ENCODE measurements at regions not wholly inside any gene's neighbourhood (a gene's known extent, or its start where the extent isn't known, plus 50 kb on each side); places are given as distances from the start of the nearest gene placed in this dataset.
"Not testable (repeated sequence)": the region's sequence is repeated elsewhere in the genome, so short reads cannot be mapped to it uniquely, and the experiment has no call there.

GRCh38 chr1:198935306-198935921 lies 296.6 kb downstream of the PTPRC start:
- peak; percentile 80 for DNase-seq

- no peak for DNase-seq
Observed at GRCh38 chr1:198936371-198937083, 297.7 kb downstream of the PTPRC start.

GRCh38 chr1:198937231-198938031 lies 298.6 kb downstream of the PTPRC start:
- DNase-seq: peak; percentile 76

- no peak for DNase-seq
Observed at GRCh38 chr1:198939286-198939685, 300.4 kb downstream of the PTPRC start.

- no peak for DNase-seq
Observed at GRCh38 chr1:198939956-198940355, 301.1 kb downstream of the PTPRC start.

- no peak for DNase-seq
Observed at GRCh38 chr1:198942466-198942865, 303.6 kb downstream of the PTPRC start.

- no peak for DNase-seq
Observed at GRCh38 chr1:198943484-198944187, 304.8 kb downstream of the PTPRC start.

- DNase-seq: no peak
Observed at GRCh38 chr1:198947456-198947855, 308.6 kb downstream of the PTPRC start.

- DNase-seq: no peak
Observed at GRCh38 chr1:198948895-198949659, 310.2 kb downstream of the PTPRC start.

GRCh38 chr1:198950036-198950435 lies 311.2 kb downstream of the PTPRC start:
- DNase-seq: no peak

GRCh38 chr1:198955085-198955484 lies 316.2 kb downstream of the PTPRC start:
- DNase-seq: no peak

- no peak for DNase-seq
Observed at GRCh38 chr1:198957044-198957443, 318.2 kb downstream of the PTPRC start.

GRCh38 chr1:198959032-198959431 lies 320.2 kb downstream of the PTPRC start:
- no peak for DNase-seq

GRCh38 chr1:198959676-198960075 lies 320.8 kb downstream of the PTPRC start:
- DNase-seq: no peak

GRCh38 chr1:198963796-198964195 lies 325.0 kb downstream of the PTPRC start:
- not testable (repeated sequence) for DNase-seq

- DNase-seq: no peak
Observed at GRCh38 chr1:198966519-198966918, 327.7 kb downstream of the PTPRC start.

GRCh38 chr1:198967566-198967965 lies 328.7 kb downstream of the PTPRC start:
- DNase-seq: no peak

GRCh38 chr1:198968866-198969265 lies 330.0 kb downstream of the PTPRC start:
- DNase-seq: no peak

- DNase-seq: no peak
Observed at GRCh38 chr1:198969981-198970380, 331.1 kb downstream of the PTPRC start.

- no peak for DNase-seq
Observed at GRCh38 chr1:198970916-198971315, 332.1 kb downstream of the PTPRC start.

- no peak for DNase-seq
Observed at GRCh38 chr1:198977909-198978308, 339.1 kb downstream of the PTPRC start.

GRCh38 chr1:198978523-198978922 lies 339.7 kb downstream of the PTPRC start:
- no peak for DNase-seq
